Astrocyte (in vitro differentiated cells and primary cell): ENCODE measurements at regions not wholly inside any gene's neighbourhood (a gene's known extent, or its start where the extent isn't known, plus 50 kb on each side); places are given as distances from the start of the nearest gene placed in this dataset.

ENCODE experiments used
- CTCF ChIP-seq: IDR thresholded peaks from 2 replicates; pipeline ENCODE4 v1.5.1; 2011; ENCODE audit warnings: low read depth, mild to moderate bottlenecking, inconsistent platforms, low read length, moderate library complexity; ENCODE audit not compliant: insufficient read depth
- EZH2 ChIP-seq: IDR thresholded peaks from 2 replicates; pipeline ENCODE4 v1.6.1; 2012; ENCODE audit warnings: mild to moderate bottlenecking, low read length, inconsistent platforms; ENCODE audit not compliant: insufficient read depth

GRCh38 chr3:102114264-102114979, 265.1 kb downstream of the NFKBIZ start:
- TF ChIP-seq CTCF (no peak), EZH2 (no peak)
